Stimulated activated CD4-positive, alpha-beta T cell treated with anti-CD3 and anti-CD28 coated beads, Interleukin-2, amount 100 ng/mL, for 24 hours (primary cell): ENCODE measurements at regions not wholly inside any gene's neighbourhood (a gene's known extent, or its start where the extent isn't known, plus 50 kb on each side); places are given as distances from the start of the nearest gene placed in this dataset.
"Not testable (repeated sequence)": the region's sequence is repeated elsewhere in the genome, so short reads cannot be mapped to it uniquely, and the experiment has no call there.

Experiments
- DNase-seq, 2 donors: peaks; one replicate each; pipeline ENCODE4 v3.0.0-alpha.2; 2020

DNA sequence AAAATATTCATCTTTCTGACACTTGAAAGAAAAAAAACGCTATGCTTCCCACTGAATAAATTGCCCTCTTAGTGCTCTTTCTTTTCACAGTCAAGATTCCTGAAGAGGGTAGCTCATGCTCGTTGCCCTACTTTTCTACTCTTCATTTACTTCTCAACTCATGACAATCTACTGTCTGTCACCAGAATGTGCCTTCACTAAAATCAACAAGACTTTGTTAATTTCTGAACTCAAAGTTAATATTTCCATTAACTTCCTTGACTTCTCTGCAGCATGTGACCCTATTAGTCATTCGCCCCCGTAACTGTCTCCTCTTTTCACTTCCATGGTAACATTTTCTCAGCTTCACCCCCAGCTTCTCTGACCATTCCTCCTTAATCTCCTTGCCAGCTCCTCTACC, 98.9 kb upstream of the MAPRE2 start:
- no peak for DNase-seq

- DNase-seq: no peak
These were observed 98.2 kb upstream of the MAPRE2 start for GRCh38 chr18:34942975-34943374.

- no peak for DNase-seq
These were observed 97.6 kb upstream of the MAPRE2 start for GRCh38 chr18:34943587-34943986.

- DNase-seq: no peak
These were observed 93.5 kb upstream of the MAPRE2 start for GRCh38 chr18:34947711-34948125.

GRCh38 chr18:34951625-34952379, 89.4 kb upstream of the MAPRE2 start:
- DNase-seq: no peak

- no peak for DNase-seq
These were observed 88.0 kb upstream of the MAPRE2 start for GRCh38 chr18:34953212-34953611.

- DNase-seq: not testable (repeated sequence)
These were observed 85.7 kb upstream of the MAPRE2 start for GRCh38 chr18:34955494-34955893.

GRCh38 chr18:34956663-34957062, 84.5 kb upstream of the MAPRE2 start:
- DNase-seq: no peak

- DNase-seq: no peak
These were observed 83.9 kb upstream of the MAPRE2 start for GRCh38 chr18:34957119-34957863.

GRCh38 chr18:34957864-34958259, 83.4 kb upstream of the MAPRE2 start:
- DNase-seq: no peak

DNA sequence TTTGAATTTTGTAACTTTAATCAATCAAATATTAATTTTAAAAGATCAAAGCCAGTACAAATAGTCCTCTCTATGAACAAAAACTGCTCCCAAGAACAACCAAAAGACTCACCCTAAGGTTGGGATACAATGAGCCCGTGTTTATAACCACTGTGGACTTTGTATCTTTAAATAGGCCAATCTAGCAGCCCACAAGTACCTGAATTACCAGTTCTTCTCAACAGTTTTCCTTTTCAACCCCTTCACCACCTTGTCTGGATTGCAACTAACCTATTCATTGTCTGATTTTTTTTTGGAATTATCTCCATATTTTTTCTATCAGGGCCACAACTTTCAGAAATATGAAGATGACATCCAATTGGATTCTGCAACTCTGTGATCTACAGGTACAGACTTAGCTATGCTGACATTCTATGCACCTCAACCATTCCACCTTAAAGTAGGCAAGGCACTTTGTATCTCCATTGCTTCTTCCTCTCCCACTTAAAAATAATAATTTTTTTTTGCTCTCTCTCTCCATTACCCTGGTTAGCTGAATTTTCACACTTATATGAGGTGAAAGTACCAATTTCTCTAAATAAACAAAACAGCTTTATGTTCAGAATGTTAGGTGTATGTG, 81.9 kb upstream of the MAPRE2 start:
- no peak for DNase-seq

- no peak for DNase-seq
These were observed 81.2 kb upstream of the MAPRE2 start for GRCh38 chr18:34959989-34960388.

GRCh38 chr18:34965108-34965507, 76.1 kb upstream of the MAPRE2 start:
- no peak for DNase-seq

DNA sequence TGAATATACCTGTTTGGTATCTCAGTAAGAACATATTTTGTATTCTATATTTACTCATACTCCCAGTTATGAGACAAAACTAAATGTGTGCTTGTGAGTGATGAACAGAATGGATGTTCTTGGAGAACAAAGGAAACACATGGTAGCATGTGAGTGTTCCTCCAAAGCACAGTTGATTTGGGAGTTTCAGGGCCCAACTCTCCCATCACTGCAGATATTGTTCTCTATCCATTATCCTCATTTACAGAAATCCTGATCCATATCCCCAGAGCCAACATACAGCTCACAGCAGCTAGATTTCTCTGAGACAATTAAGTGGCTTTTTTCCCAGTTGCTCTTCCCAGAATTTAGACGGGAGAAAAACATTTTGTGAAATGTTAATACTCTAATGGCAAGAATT, 75.6 kb upstream of the MAPRE2 start:
- DNase-seq: no peak

GRCh38 chr18:34970106-34970505, 71.1 kb upstream of the MAPRE2 start:
- DNase-seq: no peak

GRCh38 chr18:34971313-34971712, 69.9 kb upstream of the MAPRE2 start:
- no peak for DNase-seq

DNA sequence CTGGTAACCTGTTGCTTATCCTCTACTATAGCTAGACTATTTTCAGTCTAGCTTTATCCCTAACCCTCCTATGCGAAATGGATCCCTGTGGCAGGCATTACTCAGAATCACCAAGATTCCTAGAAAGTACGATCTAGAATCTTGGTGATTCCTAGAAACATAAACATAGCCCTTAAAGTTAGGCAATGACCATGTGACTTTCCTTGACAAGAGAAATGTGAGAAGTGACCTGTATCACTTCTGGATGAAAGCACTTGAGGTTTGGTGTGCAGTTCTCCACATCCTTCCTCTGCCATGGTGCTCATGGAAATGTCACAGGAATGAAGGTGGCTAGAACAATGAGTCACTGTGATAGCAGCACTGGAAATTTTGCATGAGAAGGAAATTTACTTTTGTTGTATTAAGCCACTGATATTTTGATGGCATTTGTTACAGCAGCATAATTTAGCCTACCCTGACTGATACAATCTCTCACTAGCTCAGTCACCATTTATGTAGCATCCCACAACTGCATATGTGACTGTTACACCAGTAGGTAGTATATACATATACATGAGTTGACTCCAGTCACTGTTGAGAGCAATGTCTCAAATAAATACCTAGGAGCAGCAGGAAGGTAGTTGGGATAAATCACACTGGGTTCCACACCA, 68.3 kb upstream of the MAPRE2 start:
- DNase-seq: no peak

DNA sequence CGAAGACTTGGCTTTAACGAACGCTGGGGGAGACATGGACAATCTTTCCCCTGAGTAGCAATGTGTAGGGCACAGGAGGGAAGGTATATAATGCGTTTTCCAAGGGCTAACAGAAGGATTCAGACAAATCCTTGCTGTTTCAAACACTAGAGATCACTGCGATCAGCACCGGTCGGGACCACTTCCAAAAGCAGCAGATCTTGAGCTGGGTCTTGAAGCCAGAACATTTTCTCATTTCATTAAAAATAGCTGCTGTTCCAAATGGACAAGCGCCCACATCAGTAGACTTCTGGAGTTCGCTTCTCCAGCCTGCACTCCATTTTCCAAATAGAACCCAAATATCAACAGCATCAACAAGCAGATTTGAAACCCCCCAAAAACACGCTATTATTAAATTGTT, 65.1 kb upstream of the MAPRE2 start:
- no peak for DNase-seq

- DNase-seq: no peak
These were observed 64.7 kb upstream of the MAPRE2 start for GRCh38 chr18:34976534-34976898.

GRCh38 chr18:34976899-34977837, 64.0 kb upstream of the MAPRE2 start:
- peak; percentile 76 to 80 for DNase-seq

DNA sequence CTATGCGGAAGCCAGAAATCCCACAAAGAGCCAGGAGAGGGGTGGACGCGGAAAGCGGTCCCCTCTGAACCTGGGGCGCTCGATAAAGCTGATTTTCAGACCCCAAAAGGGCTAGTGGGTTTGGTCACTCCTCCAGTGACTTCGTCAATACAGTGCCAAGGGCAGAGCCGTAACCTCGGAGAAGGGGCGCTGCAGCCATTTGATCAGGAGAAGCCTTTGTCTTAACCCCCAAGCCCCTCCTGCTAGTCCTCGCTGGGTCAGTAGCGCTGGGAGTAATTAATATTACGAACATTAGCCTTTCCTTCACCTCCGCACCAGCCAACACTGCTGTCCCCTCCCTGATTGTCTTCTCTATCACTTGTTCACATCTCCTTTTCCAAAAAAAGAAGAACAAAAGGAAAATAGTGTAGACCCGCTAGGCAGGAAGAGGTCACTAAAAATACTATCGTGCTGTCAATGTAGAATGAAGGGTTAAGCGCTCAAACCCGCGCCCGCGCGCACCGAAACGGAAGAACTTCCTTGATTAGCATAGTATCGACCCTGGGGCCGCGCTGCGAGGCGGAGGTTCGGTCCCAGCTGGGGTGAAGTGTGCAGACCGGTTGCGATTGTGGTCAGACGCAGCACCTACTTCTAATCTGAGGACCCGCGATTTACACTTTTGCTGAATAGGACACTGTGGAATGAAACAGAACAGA, 63.2 kb upstream of the MAPRE2 start:
- DNase-seq: peak; percentile 64 to 75

DNA sequence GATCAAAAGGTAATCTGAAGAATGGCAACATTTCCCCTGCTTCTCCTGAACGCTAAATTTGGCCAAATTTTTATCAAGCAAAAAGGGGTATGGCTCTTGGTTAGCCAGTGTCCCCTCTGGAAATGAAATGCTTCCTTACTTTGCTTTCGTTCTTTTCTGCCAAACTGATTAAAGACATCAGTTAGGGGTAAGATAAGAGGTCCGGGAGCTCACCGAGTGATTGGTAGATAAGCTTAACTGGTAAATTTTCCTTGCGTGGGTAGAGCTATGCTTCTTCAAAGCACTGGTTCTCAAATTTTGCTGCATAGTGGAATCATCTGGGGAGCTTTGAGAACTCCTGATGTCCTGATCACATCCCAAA, 62.7 kb upstream of the MAPRE2 start:
- no peak for DNase-seq
